H1 (cell line): ENCODE measurements at regions not wholly inside any gene's neighbourhood (a gene's known extent, or its start where the extent isn't known, plus 50 kb on each side); places are given as distances from the start of the nearest gene placed in this dataset.

Experiments
- CTCF ChIA-PET: fragments of 300-600 bp; sonication (Branson Sonifier 250); formaldehyde crosslinking; loops from one replicate; lab custom pipeline; 2021; ENCODE audit not compliant: partially characterized antibody; lab: Charles Lee
- POLR2A ChIA-PET: fragments of 300-600 bp; sonication (Branson Sonifier 250); formaldehyde crosslinking; loops from one replicate; lab custom pipeline; 2021; ENCODE audit warnings: inconsistent platforms; ENCODE audit not compliant: partially characterized antibody; lab: Charles Lee
- DNase-seq, 2 experiments: peaks; one replicate each; pipeline versions ENCODE4 v3.0.0 to v3.0.0-alpha.2; 2010 to 2022; ENCODE audit warnings: low spot score in 2 of 2, low read depth in 1 of 2, mixed read lengths in 1 of 2
- FAIRE-seq: peaks from 2 replicates; lab custom pipeline; 2011; peaks lifted over from hg19 to GRCh38; lab: Jason Lieb, UNC
- H2AFZ ChIP-seq: 2 replicates; pipeline ENCODE4 v1.8.1; 2012; ENCODE audit warnings: low read length, inconsistent platforms
- H2AK5ac ChIP-seq: 2 replicates; pipeline ENCODE4 v1.6.1; 2013; ENCODE audit warnings: low read depth, low read length
- H2BK120ac ChIP-seq: replicated peaks from 2 replicates; pipeline ENCODE3; 2013; ENCODE audit warnings: low read depth, low read length, inconsistent platforms
- H2BK12ac ChIP-seq: 2 replicates; pipeline ENCODE4 v1.6.1; 2013; ENCODE audit warnings: low read depth, low read length
- H2BK15ac ChIP-seq: 2 replicates; pipeline ENCODE4 v1.6.1; 2013; ENCODE audit warnings: low read length
- H2BK20ac ChIP-seq: 2 replicates; pipeline ENCODE4 v1.6.1; 2013; ENCODE audit warnings: low read length
- H2BK5ac ChIP-seq: 2 replicates; pipeline ENCODE4 v1.6.1; 2013; ENCODE audit warnings: low read depth, low read length
- H3K14ac ChIP-seq: 2 replicates; pipeline ENCODE4 v1.6.1; 2013; ENCODE audit warnings: inconsistent platforms; ENCODE audit not compliant: insufficient read length
- H3K18ac ChIP-seq: 2 replicates; pipeline ENCODE4 v1.6.1; 2013; ENCODE audit warnings: low read length; ENCODE audit errors: extremely low read depth
- H3K23ac ChIP-seq: 2 replicates; pipeline ENCODE4 v1.6.1; 2013; ENCODE audit warnings: inconsistent platforms; ENCODE audit not compliant: insufficient read length
- H3K23me2 ChIP-seq: 2 replicates; pipeline ENCODE4 v1.6.1; 2013; ENCODE audit warnings: low read depth, low read length
- H3K27ac ChIP-seq: 2 replicates; pipeline ENCODE4 v1.6.1; 2011; ENCODE audit warnings: low read depth, low read length, inconsistent platforms
- H3K27me3 ChIP-seq, 4 experiments: replicated peaks in 1 of 4; 1 replicate in 1 of 4; 2 replicates in 3 of 4; pipeline versions ENCODE4 v1.6.1 to v1.8.1; 2011 to 2013; ENCODE audit warnings: low read length in 3 of 4, mild to moderate bottlenecking in 3 of 4, inconsistent platforms in 2 of 4, mixed read lengths in 2 of 4, moderate library complexity in 1 of 4; ENCODE audit not compliant: control insufficient read depth in 3 of 4, insufficient read depth in 3 of 4; ENCODE audit errors: extremely low read depth in 1 of 4
- H3K36me3 ChIP-seq, 4 experiments: 2 replicates each; pipeline versions ENCODE4 v1.6.1 to v1.8.1; 2011 to 2013; ENCODE audit warnings: mild to moderate bottlenecking in 4 of 4, low read length in 3 of 4, moderate library complexity in 2 of 4, control low read depth in 1 of 4, inconsistent platforms in 1 of 4; ENCODE audit not compliant: insufficient read depth in 4 of 4, control insufficient read depth in 2 of 4
- H3K4ac ChIP-seq: replicated peaks from 2 replicates; pipeline ENCODE3; 2013; ENCODE audit warnings: low read length, low read depth, mixed read lengths, inconsistent platforms; ENCODE audit not compliant: insufficient read length
- H3K4me1 ChIP-seq, 4 experiments: replicated peaks in 1 of 4; 1 replicate in 1 of 4; 2 replicates in 3 of 4; pipeline versions ENCODE4 v1.6.1 to v1.8.1; 2011 to 2013; ENCODE audit warnings: low read length in 3 of 4, inconsistent platforms in 2 of 4, mixed read lengths in 1 of 4; ENCODE audit not compliant: insufficient read depth in 4 of 4, control insufficient read depth in 3 of 4
- H3K4me2 ChIP-seq, 2 experiments: 2 replicates each; pipeline versions ENCODE4 v1.6.1 to v1.8.1; 2011 to 2013; ENCODE audit warnings: low read depth in 2 of 2, low read length in 2 of 2, control low read depth in 1 of 2, inconsistent platforms in 1 of 2, mild to moderate bottlenecking in 1 of 2; ENCODE audit not compliant: insufficient read depth in 1 of 2
- H3K4me3 ChIP-seq, 4 experiments: fragments of 200-600, 300-600 bp in 1 of 4; sonication (generic), shearing (Covaris generic), sonication (Bioruptor Twin) in 1 of 4; 2 replicates each; pipeline versions ENCODE4 v1.5.1 to v1.8.1; 2011 to 2016; ENCODE audit warnings: low read length in 4 of 4, low read depth in 3 of 4, control low read depth in 2 of 4, inconsistent platforms in 2 of 4, mild to moderate bottlenecking in 2 of 4, mixed read lengths in 1 of 4, moderate library complexity in 1 of 4; ENCODE audit not compliant: insufficient read depth in 2 of 4; ENCODE audit errors: extremely low read depth in 1 of 4
- H3K56ac ChIP-seq: replicated peaks from 2 replicates; pipeline ENCODE3; 2013; ENCODE audit warnings: low read depth, mild to moderate bottlenecking, mixed read lengths, low read length, inconsistent platforms; ENCODE audit not compliant: insufficient read length
- H3K79me1 ChIP-seq: 2 replicates; pipeline ENCODE4 v1.6.1; 2013; ENCODE audit warnings: low read depth, low read length, control low read depth
- H3K79me2 ChIP-seq, 2 experiments: 2 replicates each; pipeline versions ENCODE4 v1.6.1 to v1.8.1; 2012 to 2013; ENCODE audit warnings: low read length in 2 of 2, mild to moderate bottlenecking in 2 of 2, inconsistent platforms in 1 of 2; ENCODE audit not compliant: insufficient read depth in 2 of 2, control insufficient read depth in 1 of 2
- H3K9ac ChIP-seq, 4 experiments: replicated peaks in 1 of 4; 1 replicate in 1 of 4; 2 replicates in 3 of 4; pipeline versions ENCODE4 v1.6.1 to v1.8.1; 2011 to 2013; ENCODE audit warnings: low read depth in 3 of 4, low read length in 3 of 4, control low read depth in 2 of 4, mild to moderate bottlenecking in 2 of 4, moderate library complexity in 2 of 4, inconsistent platforms in 1 of 4; ENCODE audit errors: extremely low read depth in 1 of 4
- H3K9me3 ChIP-seq, 2 experiments: 2 replicates each; pipeline versions ENCODE4 v1.6.1 to v1.8.1; 2012 to 2013; ENCODE audit warnings: mild to moderate bottlenecking in 2 of 2, moderate library complexity in 2 of 2, control low read depth in 1 of 2, inconsistent platforms in 1 of 2, low read depth in 1 of 2, low read length in 1 of 2, mixed read lengths in 1 of 2; ENCODE audit not compliant: insufficient read depth in 2 of 2
- H4K20me1 ChIP-seq, 2 experiments: replicated peaks in 1 of 2; 2 replicates each; pipeline versions ENCODE3 to v1.8.1; 2011 to 2013; ENCODE audit warnings: inconsistent platforms in 2 of 2, low read length in 2 of 2, mild to moderate bottlenecking in 1 of 2; ENCODE audit not compliant: insufficient read depth in 2 of 2, control insufficient read depth in 1 of 2
- H4K5ac ChIP-seq: 2 replicates; pipeline ENCODE4 v1.6.1; 2013; ENCODE audit warnings: low read length, low read depth, mixed read lengths, inconsistent platforms; ENCODE audit not compliant: insufficient read length
- H4K8ac ChIP-seq: 2 replicates; pipeline ENCODE4 v1.8.0; 2013; ENCODE audit warnings: mild to moderate bottlenecking, moderate library complexity, low read length, inconsistent platforms; ENCODE audit not compliant: insufficient read depth; ENCODE audit errors: extremely low read depth
- H4K91ac ChIP-seq: replicated peaks from 2 replicates; pipeline ENCODE3; 2013; ENCODE audit warnings: low read length, mixed read lengths, inconsistent platforms; ENCODE audit not compliant: insufficient read length
- ATF3 ChIP-seq: IDR thresholded peaks from 2 replicates; pipeline ENCODE4 v1.6.1; 2011; ENCODE audit warnings: low read depth, mild to moderate bottlenecking, low read length; ENCODE audit not compliant: insufficient read depth
- CREB1 ChIP-seq: IDR thresholded peaks from 2 replicates; pipeline ENCODE4 v1.6.1; 2012; ENCODE audit warnings: inconsistent platforms
- EZH2 ChIP-seq: fragments of 200-600 bp; sonication (generic); IDR thresholded peaks from 2 replicates; pipeline ENCODE4 v1.7.1; 2012; ENCODE audit warnings: low read depth, mild to moderate bottlenecking, moderate library complexity, low read length, inconsistent platforms; ENCODE audit not compliant: severe bottlenecking
- JUN ChIP-seq: IDR thresholded peaks from 2 replicates; pipeline ENCODE4 v1.6.1; 2011; ENCODE audit warnings: low read depth, mild to moderate bottlenecking, improper control_type of control experiment, low read length
- KDM5A ChIP-seq: fragments of 200-600 bp; IDR thresholded peaks from 2 replicates; pipeline ENCODE4 v1.7.1; 2012; ENCODE audit warnings: mild to moderate bottlenecking, low read length, inconsistent platforms, mixed read lengths
- RBBP5 ChIP-seq: IDR thresholded peaks from 2 replicates; pipeline ENCODE4 v1.7.1; 2012; ENCODE audit warnings: low read depth, mild to moderate bottlenecking, inconsistent platforms, low read length, moderate library complexity, borderline replicate concordance
- RFX5 ChIP-seq: IDR thresholded peaks from 2 replicates; pipeline ENCODE4 v1.6.1; 2011; ENCODE audit warnings: low read depth, low read length, improper control_type of control experiment, borderline replicate concordance
- SP1 ChIP-seq: IDR thresholded peaks from 2 replicates; pipeline ENCODE4 v1.6.1; 2011; ENCODE audit warnings: low read depth, low read length
- SP4 ChIP-seq: IDR thresholded peaks from 2 replicates; pipeline ENCODE4 v1.6.1; 2012; ENCODE audit warnings: low read length, inconsistent platforms
- TAF1 ChIP-seq: IDR thresholded peaks from 2 replicates; pipeline ENCODE4 v1.6.1; 2011; ENCODE audit warnings: mild to moderate bottlenecking, low read depth, low read length
- TBP ChIP-seq: IDR thresholded peaks from 2 replicates; pipeline ENCODE4 v1.6.1; 2011; ENCODE audit warnings: low read depth, low read length, improper control_type of control experiment
- WGBS, 2 experiments: shearing (Covaris generic) in 1 of 2; methylation state at CpG; one replicate each; pipeline versions ENCODE4 v1.1.6 to v1.1.7; 2013 to 2015; ENCODE audit warnings: low lambda C conversion rate in 2 of 2, mixed read lengths in 2 of 2, inconsistent platforms in 1 of 2, low coverage in 1 of 2, missing lambda C conversion rate in 1 of 2; ENCODE audit not compliant: insufficient replicate concordance in 2 of 2, insufficient coverage in 1 of 2, insufficient read length in 1 of 2; ENCODE audit errors: extremely low coverage in 1 of 2, missing lambda C conversion rate in 1 of 2; 5-methylcytosine and 5-hydroxymethylcytosine counted together

GRCh38 chr19:33903489-33903850 is 106.8 kb downstream of the KCTD15 start:
- Histone ChIP-seq H3K4ac (no peak overlapping the region), H2AFZ (no peak overlapping the region), H3K79me2 (no peaks in the 10 kb centered on the region), H3K23ac (no peak overlapping the region), H3K56ac (no peak overlapping the region), H3K9me3 (peaks cover 5 to 6% of the 10 kb centered on the region in 2 experiments; a peak in 1 of 4 replicates), H2BK120ac (no peak overlapping the region), H2BK15ac (no peak overlapping the region), H3K79me1 (no peaks in the 10 kb centered on the region; the same call in 1 of the 2 replicates), H4K8ac (no peak overlapping the region), H2BK12ac (no peak overlapping the region), H3K4me1 (peaks cover 5 to 10% (median 6%) of the 10 kb centered on the region in 4 experiments; a peak in 5 of 7 replicates), H3K27me3 (no peaks in the 10 kb centered on the region; a peak in 2 of 7 replicates), H3K36me3 (no peaks in the 10 kb centered on the region), H3K4me2 (no peak overlapping the region; a peak in 1 of 4 replicates), H4K5ac (no peak overlapping the region), H3K9ac (no peak overlapping the region), H4K20me1 (no peaks in the 10 kb centered on the region), H3K14ac (no peak overlapping the region), H3K4me3 (no peak overlapping the region), H3K23me2 (peaks cover 15% of the 10 kb centered on the region; the same call in 1 of the 2 replicates), H2AK5ac (no peak overlapping the region), H2BK20ac (no peak overlapping the region), H3K18ac (no peak overlapping the region), H4K91ac (no peak overlapping the region), H3K27ac (no peak overlapping the region), H2BK5ac (no peak overlapping the region)
- ChIA-PET POLR2A (interaction anchor here (1.1 kb wide), 1 partner anchor 106 kb away, joined by 3 read pairs; no protein-coding TSS in a partner anchor), CTCF (interaction anchor here (1.4 kb wide), 1 partner anchor 126 kb away, joined by 5 read pairs; no protein-coding TSS in a partner anchor)
- DNase-seq (no peak), FAIRE-seq (no peak)
- 93% methylated on average over 8 of the region's 9 CpGs; no CpG with 5 or more reads in 1 of the 2 experiments for WGBS, 2 experiments
- no peak for TF ChIP-seq KDM5A
- TF ChIP-seq SP1 = no peak
- TF ChIP-seq RFX5 = no peak
- no peak for TF ChIP-seq TAF1
- no peak for TF ChIP-seq ATF3
- no peak for TF ChIP-seq EZH2
- no peak for TF ChIP-seq CREB1
- TF ChIP-seq SP4 = no peak
- TF ChIP-seq JUN = no peak
- TF ChIP-seq TBP = no peak
- no peak for TF ChIP-seq RBBP5
